ENCODE measurements at regions not wholly inside any gene's neighbourhood (a gene's known extent, or its start where the extent isn't known, plus 50 kb on each side); places are given as distances from the start of the nearest gene placed in this dataset.

GRCh38 chr5:124514956-124515355 is 231.5 kb downstream of the ZNF608 start:
- no peak for TF ChIP-seq ZNF263 (CRISPR knock-in tag; IDR thresholded peaks at IDR 0.05; ENCODE audit: borderline replicate concordance)
- no peak for TF ChIP-seq RAD21 (CRISPR knock-in tag; conservative IDR thresholded peaks at IDR 0.05 in 1 of 2, IDR thresholded peaks at IDR 0.05 in 1 of 2)
- no peak for TF ChIP-seq TCF7L2 (IDR thresholded peaks at IDR 0.05; ENCODE audit: low read depth, low read length)
- no peak for TF ChIP-seq CTCF (IDR thresholded peaks at IDR 0.05 in 2 of 3, conservative IDR thresholded peaks at IDR 0.05 in 1 of 3; ENCODE audit: insufficient read depth in 2 of 3, low read depth in 1 of 3, low read length in 3 of 3)

All from K562 (cell line).